ENCODE measurements at regions not wholly inside any gene's neighbourhood (a gene's known extent, or its start where the extent isn't known, plus 50 kb on each side); places are given as distances from the start of the nearest gene placed in this dataset.

- no peak overlapping the region for H3K4me3 Mint-ChIP-seq
Observed at GRCh38 chr1:87720561-87720960, 391.9 kb downstream of the LMO4 start.

GRCh38 chr1:87723193-87723592 lies 394.5 kb downstream of the LMO4 start:
- no peak for ATAC-seq (ENCODE audit: poor library complexity)
- Mint-ChIP-seq H3K36me3 (ENCODE audit: low read depth) (no peaks in the 10 kb centered on the region), H3K4me1 (ENCODE audit: low read depth) (no peaks in the 10 kb centered on the region), H3K27ac (no peak overlapping the region), H3K4me3 (no peak overlapping the region), H3K27me3 (no peaks in the 10 kb centered on the region), H3K9me3 (no peaks in the 10 kb centered on the region)
- Histone ChIP-seq H3K36me3 (ENCODE audit: insufficient read depth, low read length) (no peaks in the 10 kb centered on the region), H3K27me3 (ENCODE audit: control insufficient read depth in 1 of 2, insufficient read depth in 2 of 2, low read length in 2 of 2) (peaks cover 0 to 2% of the 10 kb centered on the region in 2 experiments), H3K9me3 (ENCODE audit: control insufficient read depth in 1 of 2, insufficient read depth in 1 of 2, low read length in 2 of 2) (no peaks in the 10 kb centered on the region), H3K27ac (ENCODE audit: low read depth in 1 of 2, low read length in 2 of 2) (no peak overlapping the region), H3K4me1 (ENCODE audit: insufficient read depth, low read length) (no peaks in the 10 kb centered on the region), H3K4me3 (ENCODE audit: low read length) (no peak overlapping the region)
- DNase-seq, result no peak
- CTCF ChIA-PET, result no interaction called here
- POLR2A ChIA-PET, result no interaction called here
- TF ChIP-seq CTCF (IDR thresholded peaks at IDR 0.05), result no peak
- intact Hi-C loops (cut with DNase I, micrococcal nuclease), result no loop called here

More at GRCh38 chr1:87720561-87720960, 391.9 kb downstream of the LMO4 start:
- Mint-ChIP-seq H3K9me3 (no peaks in the 10 kb centered on the region), H3K27me3 (no peaks in the 10 kb centered on the region), H3K4me1 (ENCODE audit: low read depth) (no peaks in the 10 kb centered on the region), H3K27ac (no peak overlapping the region), H3K36me3 (ENCODE audit: low read depth) (no peaks in the 10 kb centered on the region)
- DNase-seq (no peak), ATAC-seq (ENCODE audit: poor library complexity) (no peak)
- H3K4me3 ChIP-seq (ENCODE audit: low read length), result no peak overlapping the region
- no peaks in the 10 kb centered on the region for H3K4me1 ChIP-seq (ENCODE audit: insufficient read depth, low read length)
- H3K27me3 ChIP-seq (ENCODE audit: control insufficient read depth in 1 of 2, insufficient read depth in 2 of 2, low read length in 2 of 2), result peaks cover 0 to 2% of the 10 kb centered on the region in 2 experiments
- ChIA-PET CTCF (no interaction called here), POLR2A (no interaction called here)
- no peak for TF ChIP-seq CTCF (IDR thresholded peaks at IDR 0.05)
- intact Hi-C loops (cut with DNase I, micrococcal nuclease), result no loop called here
- H3K9me3 ChIP-seq (ENCODE audit: control insufficient read depth in 1 of 2, insufficient read depth in 1 of 2, low read length in 2 of 2), result no peaks in the 10 kb centered on the region
- H3K27ac ChIP-seq (ENCODE audit: low read depth in 1 of 2, low read length in 2 of 2), result no peak overlapping the region
- no peaks in the 10 kb centered on the region for H3K36me3 ChIP-seq (ENCODE audit: insufficient read depth, low read length)

DNA sequence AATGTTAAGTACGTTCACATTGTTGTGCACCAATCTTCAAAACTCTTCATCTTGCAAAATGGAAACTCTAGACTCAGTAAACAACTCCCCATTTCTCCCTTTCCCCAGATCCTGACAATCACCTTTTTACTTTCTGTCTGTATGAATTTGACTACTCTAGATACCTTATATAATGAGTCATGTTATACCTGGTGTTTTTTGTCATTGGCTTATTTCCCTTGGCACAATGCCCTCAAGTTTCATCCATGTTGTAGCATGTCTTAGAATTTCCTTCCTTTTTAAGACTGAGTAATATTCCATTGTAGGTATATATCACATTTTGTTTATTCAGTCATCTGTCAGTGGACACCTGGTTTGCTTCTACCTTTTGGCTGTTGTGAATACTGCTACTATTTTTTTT lies 399.5 kb downstream of the LMO4 start:
- Mint-ChIP-seq H3K4me3 (no peak overlapping the region), H3K27me3 (no peaks in the 10 kb centered on the region), H3K4me1 (ENCODE audit: low read depth) (no peaks in the 10 kb centered on the region), H3K9me3 (no peaks in the 10 kb centered on the region), H3K36me3 (ENCODE audit: low read depth) (no peaks in the 10 kb centered on the region), H3K27ac (no peak overlapping the region)
- intact Hi-C loops (cut with DNase I, micrococcal nuclease), result no loop called here
- Histone ChIP-seq H3K4me1 (ENCODE audit: insufficient read depth, low read length) (no peaks in the 10 kb centered on the region), H3K4me3 (ENCODE audit: low read length) (no peak overlapping the region), H3K27ac (ENCODE audit: low read depth in 1 of 2, low read length in 2 of 2) (no peak overlapping the region), H3K9me3 (ENCODE audit: control insufficient read depth in 1 of 2, insufficient read depth in 1 of 2, low read length in 2 of 2) (no peaks in the 10 kb centered on the region), H3K36me3 (ENCODE audit: insufficient read depth, low read length) (no peaks in the 10 kb centered on the region), H3K27me3 (ENCODE audit: control insufficient read depth in 1 of 2, insufficient read depth in 2 of 2, low read length in 2 of 2) (no peaks in the 10 kb centered on the region)
- ChIA-PET POLR2A (no interaction called here), CTCF (no interaction called here)
- ATAC-seq (ENCODE audit: poor library complexity) (no peak), DNase-seq (no peak)
- TF ChIP-seq CTCF (IDR thresholded peaks at IDR 0.05), result no peak

All from CD4-positive, alpha-beta T cell (primary cell).